Right forelimb (tissue), 1 donor: ENCODE measurements at regions not wholly inside any gene's neighbourhood (a gene's known extent, or its start where the extent isn't known, plus 50 kb on each side); places are given as distances from the start of the nearest gene placed in this dataset.

Experiments used
- DNase-seq: peaks from one replicate; pipeline ENCODE4 v3.0.0-alpha.2; 2018

DNA sequence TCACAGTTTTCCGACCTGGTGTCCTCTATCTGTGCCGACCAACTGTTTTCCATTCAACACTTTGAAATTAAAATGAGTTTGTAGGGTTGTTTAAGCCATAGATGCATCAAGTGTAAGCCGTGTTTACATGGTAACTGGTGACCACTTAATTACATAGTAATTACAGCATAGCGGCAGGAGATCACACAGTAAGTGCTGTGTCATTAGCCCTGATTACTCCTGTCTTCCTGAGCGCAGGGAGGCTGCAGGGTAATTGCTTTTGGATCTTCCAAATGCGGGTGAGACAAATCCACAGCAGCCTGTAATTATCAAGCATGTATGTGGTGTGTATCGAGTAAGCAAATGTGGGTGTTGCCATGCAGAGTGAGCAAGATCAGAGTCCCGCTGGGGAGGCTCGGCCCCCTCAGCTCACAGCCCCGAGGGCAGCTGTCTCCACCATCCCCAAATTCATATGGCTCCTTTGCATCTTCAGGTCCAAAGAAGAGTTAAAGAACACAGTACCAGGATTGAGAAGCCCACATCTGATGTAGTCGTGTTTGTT lies 71.5 kb upstream of the HDAC4 start:
- peak; percentile 32 for DNase-seq

GRCh38 chr2:239471011-239471792 lies 70.4 kb upstream of the HDAC4 start:
- DNase-seq: peak; percentile 7

GRCh38 chr2:239470151-239470900 lies 69.5 kb upstream of the HDAC4 start:
- DNase-seq: peak; percentile 4

GRCh38 chr2:239469106-239469960 lies 68.5 kb upstream of the HDAC4 start:
- peak; percentile 25 for DNase-seq

GRCh38 chr2:239468491-239469105 lies 67.8 kb upstream of the HDAC4 start:
- DNase-seq: peak; percentile 27

DNA sequence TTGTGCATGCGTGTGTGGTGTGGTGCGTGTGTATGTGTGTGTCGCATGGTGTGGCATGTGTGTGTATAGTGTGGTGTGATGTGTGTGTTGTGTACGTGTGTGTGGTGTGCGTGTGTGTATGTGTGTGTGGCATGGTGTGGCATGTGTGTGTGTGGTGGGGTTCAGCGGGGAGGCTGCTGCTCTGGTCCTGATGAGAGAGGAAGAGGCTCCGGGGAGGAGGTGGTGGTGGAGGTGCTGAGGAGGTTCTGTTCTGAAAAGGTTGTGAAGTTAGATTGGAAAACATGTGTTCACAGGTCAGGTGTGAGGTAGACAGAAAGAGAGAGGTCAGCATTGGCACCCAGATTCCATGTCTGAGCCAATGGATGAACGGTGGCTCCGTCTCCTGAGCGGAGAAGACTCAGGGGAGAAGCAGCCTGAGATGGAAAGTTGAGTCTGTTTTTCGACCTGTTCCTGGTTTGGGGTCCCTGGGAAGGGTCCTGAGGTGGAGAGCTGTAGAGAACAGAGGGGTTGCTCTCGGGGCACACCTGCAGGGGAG lies 67.2 kb upstream of the HDAC4 start:
- peak; percentile 1 for DNase-seq

- DNase-seq: no peak
These were observed 66.6 kb upstream of the HDAC4 start for GRCh38 chr2:239467281-239467955.

GRCh38 chr2:239466755-239467271 lies 66.0 kb upstream of the HDAC4 start:
- DNase-seq: peak; percentile 36

GRCh38 chr2:239466061-239466754 lies 65.4 kb upstream of the HDAC4 start:
- DNase-seq: peak; percentile 28

DNA sequence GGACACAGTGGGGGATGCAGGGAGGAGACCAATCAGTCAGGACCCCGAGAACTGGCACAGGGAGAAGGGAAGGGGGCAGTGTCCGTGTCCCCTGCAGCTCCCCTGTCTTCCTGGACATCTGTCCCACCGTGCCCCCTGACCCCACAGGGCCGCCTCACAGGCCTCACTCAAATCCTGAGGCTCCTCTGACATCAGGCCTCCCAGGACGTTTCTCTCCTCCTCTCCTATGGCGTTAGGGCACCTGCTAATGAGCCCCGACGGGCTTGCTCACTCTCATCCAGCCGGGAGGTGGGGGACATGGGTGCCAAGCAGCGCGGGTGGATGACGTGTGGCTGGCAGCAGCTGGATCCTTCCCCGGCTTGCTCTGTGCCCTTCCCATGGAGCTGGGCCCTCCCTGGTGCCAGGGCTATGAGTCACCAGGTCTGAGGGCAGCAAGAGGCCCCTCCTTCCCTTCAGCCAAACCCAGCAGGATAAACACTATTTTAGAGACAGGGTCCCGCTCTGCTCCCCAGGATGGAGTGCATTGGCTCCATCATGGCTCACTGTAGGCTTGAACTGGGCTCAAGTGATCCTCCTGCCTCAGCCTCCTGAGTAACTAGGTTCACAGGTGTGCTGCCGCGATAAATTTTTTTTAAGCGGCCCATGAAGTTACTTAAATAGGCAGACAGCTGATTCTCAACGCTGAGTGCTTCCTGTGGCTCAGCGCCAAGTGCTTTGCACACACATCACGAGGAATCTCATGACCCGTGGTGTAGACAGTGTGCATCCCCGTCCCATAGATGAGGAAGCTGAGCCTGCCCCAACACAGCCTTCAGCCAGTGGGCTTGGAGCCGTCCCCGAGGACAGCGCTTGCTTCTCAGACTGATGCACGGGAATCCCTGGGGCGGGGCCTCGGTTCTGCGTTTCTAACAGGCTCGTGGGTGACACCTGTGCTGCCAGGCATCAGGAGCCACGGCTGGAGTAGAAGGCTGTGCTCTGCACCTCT lies 64.5 kb upstream of the HDAC4 start:
- DNase-seq: peak; percentile 58

DNA sequence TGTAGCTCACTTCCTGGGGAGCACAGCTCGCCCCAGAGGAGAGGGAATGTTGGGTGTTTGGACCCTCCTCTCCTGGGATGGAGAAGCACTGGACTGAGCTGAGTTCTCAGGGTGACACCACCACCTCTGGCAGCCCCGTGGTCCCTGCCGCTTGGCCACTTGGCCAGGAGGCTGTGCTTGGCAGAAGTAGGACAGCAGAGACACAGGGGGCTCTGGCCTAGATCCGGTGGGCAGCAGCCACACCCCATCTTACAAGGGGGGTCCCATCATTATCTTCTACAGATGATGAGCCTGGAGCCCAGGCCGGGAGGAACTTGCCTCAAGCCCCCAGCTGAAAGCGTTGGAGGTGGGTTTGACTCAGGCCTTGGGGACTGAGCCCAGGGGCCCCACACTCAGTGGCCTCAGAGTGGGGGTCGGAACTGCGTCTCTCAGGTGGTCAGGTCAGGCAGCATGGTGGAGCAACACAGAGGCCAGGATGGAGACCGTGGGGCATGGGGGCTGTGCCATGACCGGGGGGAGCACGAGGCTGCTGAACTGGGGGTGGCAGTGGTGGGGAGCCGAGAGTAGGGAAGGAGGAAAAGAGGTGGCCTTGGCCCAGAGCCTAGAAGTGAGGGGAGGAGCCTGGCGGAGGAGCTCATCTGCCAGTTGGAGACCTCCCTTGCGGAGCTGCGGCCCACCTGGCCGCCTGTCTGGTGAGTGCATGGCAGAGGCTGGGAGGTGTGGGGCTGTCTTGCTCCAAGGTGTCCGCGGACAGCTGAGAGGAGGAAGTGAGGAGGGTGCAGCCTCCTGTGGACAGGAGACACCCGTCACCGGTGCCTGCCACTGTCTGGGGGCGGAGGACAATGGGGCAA lies 63.6 kb upstream of the HDAC4 start:
- peak; percentile 37 for DNase-seq

GRCh38 chr2:239463541-239464165 lies 62.8 kb upstream of the HDAC4 start:
- peak; percentile 44 for DNase-seq

DNA sequence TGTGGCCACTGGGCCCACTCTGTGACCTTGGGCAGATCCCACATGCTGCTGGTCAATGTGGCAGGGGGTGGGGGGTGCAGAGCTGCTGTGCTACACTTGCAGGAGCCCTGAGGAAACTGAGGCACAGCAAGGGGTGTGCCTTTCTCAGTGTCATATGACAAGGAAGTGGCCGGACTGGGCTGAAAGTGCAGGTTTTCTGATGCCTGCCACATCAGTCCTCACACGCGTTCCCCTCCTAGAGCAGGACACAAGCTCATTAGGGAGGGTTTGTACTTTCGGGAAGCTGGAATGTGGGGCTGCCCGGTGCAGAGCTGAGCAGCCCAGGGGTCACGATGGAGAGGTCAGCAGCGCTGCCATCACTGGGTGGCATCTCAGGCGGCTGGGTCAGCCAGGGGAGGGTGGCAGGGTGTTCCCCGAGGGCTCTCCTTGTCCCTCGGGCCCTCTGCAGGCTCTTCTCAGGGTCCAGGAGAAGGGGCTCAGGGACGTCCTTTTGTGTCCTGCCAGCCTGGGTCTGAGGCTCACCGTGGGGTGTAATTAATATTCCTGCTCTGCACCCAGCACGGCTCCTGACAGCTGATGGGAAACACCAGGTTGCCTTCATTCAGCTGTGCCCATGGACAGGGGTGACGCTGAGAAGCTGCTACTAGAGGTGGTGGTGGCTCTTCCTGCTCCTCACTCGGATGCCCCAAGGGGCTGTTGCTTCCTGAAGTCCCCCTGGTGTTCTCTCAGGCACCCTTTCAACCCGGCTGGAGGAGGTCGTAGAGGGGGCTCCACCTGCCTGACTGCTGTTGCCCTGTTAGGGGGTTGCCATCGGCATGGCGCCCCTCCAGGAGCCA lies 62.1 kb upstream of the HDAC4 start:
- DNase-seq: peak; percentile 38

DNA sequence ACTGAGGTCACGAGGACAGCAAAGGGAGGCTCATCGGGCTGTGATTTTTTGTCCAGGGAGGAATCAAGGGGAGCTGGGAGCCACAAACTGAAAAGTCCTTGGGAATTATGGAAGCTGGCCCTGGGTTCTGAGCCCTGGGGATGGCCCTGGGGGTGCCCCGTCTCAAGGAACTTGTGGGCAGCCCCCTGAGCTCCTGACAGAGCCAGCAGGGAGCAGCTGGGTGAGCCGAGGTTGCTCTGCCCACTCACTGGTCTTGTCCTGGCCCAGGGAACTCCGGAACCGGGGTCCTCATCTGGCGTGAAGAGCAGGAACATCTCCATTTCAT lies 61.3 kb upstream of the HDAC4 start:
- no peak for DNase-seq

- peak; percentile 32 for DNase-seq
These were observed 60.7 kb upstream of the HDAC4 start for GRCh38 chr2:239461291-239462190.

- no peak for DNase-seq
These were observed 60.0 kb upstream of the HDAC4 start for GRCh38 chr2:239460780-239461179.
